ENCODE measurements at regions not wholly inside any gene's neighbourhood (a gene's known extent, or its start where the extent isn't known, plus 50 kb on each side); places are given as distances from the start of the nearest gene placed in this dataset.

DNA sequence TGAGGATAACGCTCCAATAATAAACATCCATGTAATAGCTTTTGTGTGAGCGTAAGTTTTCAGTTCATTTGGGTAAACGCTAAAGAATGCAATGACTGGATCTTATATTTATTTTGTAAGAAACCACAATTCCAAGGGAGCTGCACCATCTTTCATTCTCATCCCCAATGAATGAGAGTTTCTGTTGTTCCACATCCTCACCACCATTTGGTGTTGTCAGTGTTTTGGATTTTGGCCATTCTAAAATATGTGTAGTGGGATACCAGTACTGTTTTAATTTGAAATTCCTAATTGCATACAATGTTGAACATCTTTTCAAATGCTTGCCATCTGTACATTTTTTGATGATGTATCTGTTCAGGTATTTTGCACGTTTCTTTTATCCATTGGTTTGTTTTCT is 50.9 kb upstream of the SEMA3D start:
- DNase-seq (ENCODE audit: low read depth): no peak
- H3K4me3 ChIP-seq (ENCODE audit: low read length): no peak overlapping the region
- TF ChIP-seq CTCF (IDR thresholded peaks at IDR 0.05; ENCODE audit: insufficient read depth, low read depth, low read length, missing control alignments): no peak

Data from epithelial cell of esophagus (primary cell).